ENCODE measurements at regions not wholly inside any gene's neighbourhood (a gene's known extent, or its start where the extent isn't known, plus 50 kb on each side); places are given as distances from the start of the nearest gene placed in this dataset.

GRCh38 chr12:87853448-87854003, 175.7 kb downstream of the C12orf50 start:
- ATAC-seq (no peak), DNase-seq (ENCODE audit: low spot score in 2 of 2) (no peak)
- Mint-ChIP-seq H3K36me3 (no peaks in the 10 kb centered on the region), H3K9me3 (no peaks in the 10 kb centered on the region), H3K27ac (no peak overlapping the region)

- Mint-ChIP-seq H3K36me3 (no peaks in the 10 kb centered on the region), H3K9me3 (no peaks in the 10 kb centered on the region), H3K27ac (no peak overlapping the region)
- ATAC-seq (no peak), DNase-seq (ENCODE audit: low spot score in 2 of 2) (no peak)
These were observed 180.1 kb downstream of the C12orf50 start for GRCh38 chr12:87849074-87849473.

- no peak for ATAC-seq
- H3K36me3 Mint-ChIP-seq: no peaks in the 10 kb centered on the region
- H3K27ac Mint-ChIP-seq: no peak overlapping the region
- H3K9me3 Mint-ChIP-seq: no peaks in the 10 kb centered on the region
- peak in 1 of 2 donors; percentile 18 for DNase-seq (ENCODE audit: low spot score in 2 of 2)
These were observed 180.8 kb downstream of the C12orf50 start for GRCh38 chr12:87848248-87848868.

GRCh38 chr12:87847147-87847546, 182.1 kb downstream of the C12orf50 start:
- H3K36me3 Mint-ChIP-seq: no peaks in the 10 kb centered on the region
- no peaks in the 10 kb centered on the region for H3K9me3 Mint-ChIP-seq
- no peak for ATAC-seq
- DNase-seq (ENCODE audit: low spot score in 2 of 2): no peak
- no peak overlapping the region for H3K27ac Mint-ChIP-seq

- H3K27ac Mint-ChIP-seq: no peak overlapping the region
- H3K36me3 Mint-ChIP-seq: no peaks in the 10 kb centered on the region
- DNase-seq (ENCODE audit: low spot score in 2 of 2) (no peak), ATAC-seq (no peak)
- no peaks in the 10 kb centered on the region for H3K9me3 Mint-ChIP-seq
These were observed 183.2 kb downstream of the C12orf50 start for GRCh38 chr12:87846045-87846444.

GRCh38 chr12:87841935-87842334, 187.3 kb downstream of the C12orf50 start:
- H3K27ac Mint-ChIP-seq: no peak overlapping the region
- H3K36me3 Mint-ChIP-seq: no peaks in the 10 kb centered on the region
- peaks cover 3 to 4% of the 10 kb centered on the region in 2 donors for H3K9me3 Mint-ChIP-seq
- DNase-seq (ENCODE audit: low spot score in 2 of 2) (no peak), ATAC-seq (no peak)

- no peak for ATAC-seq
- no peak for DNase-seq (ENCODE audit: low spot score in 2 of 2)
- no peak overlapping the region for H3K27ac Mint-ChIP-seq
- no peaks in the 10 kb centered on the region for H3K36me3 Mint-ChIP-seq
- H3K9me3 Mint-ChIP-seq: peaks cover 3 to 4% of the 10 kb centered on the region in 2 donors
These were observed 193.0 kb downstream of the C12orf50 start for GRCh38 chr12:87836190-87836589.

- ATAC-seq: no peak
These were observed 200.7 kb downstream of the C12orf50 start for GRCh38 chr12:87828382-87828973.

GRCh38 chr12:87827638-87828264, 201.4 kb downstream of the C12orf50 start:
- H3K9me3 Mint-ChIP-seq: no peaks in the 10 kb centered on the region
- ATAC-seq (no peak), DNase-seq (ENCODE audit: low spot score in 2 of 2) (no peak)
- H3K27ac Mint-ChIP-seq: no peak overlapping the region
- no peaks in the 10 kb centered on the region for H3K36me3 Mint-ChIP-seq

More at GRCh38 chr12:87828382-87828973, 200.7 kb downstream of the C12orf50 start:
- DNase-seq (ENCODE audit: low spot score in 2 of 2): no peak
- H3K27ac Mint-ChIP-seq: no peak overlapping the region
- H3K36me3 Mint-ChIP-seq: no peaks in the 10 kb centered on the region
- H3K9me3 Mint-ChIP-seq: no peaks in the 10 kb centered on the region

- DNase-seq (ENCODE audit: low spot score in 2 of 2) (no peak), ATAC-seq (no peak)
- Mint-ChIP-seq H3K36me3 (no peaks in the 10 kb centered on the region), H3K27ac (no peak overlapping the region), H3K9me3 (peaks cover 0 to 4% of the 10 kb centered on the region in 2 donors)
These were observed 206.3 kb downstream of the C12orf50 start for GRCh38 chr12:87822923-87823322.

- ATAC-seq: no peak
These were observed 208.5 kb downstream of the C12orf50 start for GRCh38 chr12:87820524-87821202.

GRCh38 chr12:87818441-87818840, 210.8 kb downstream of the C12orf50 start:
- DNase-seq (ENCODE audit: low spot score in 2 of 2) (no peak), ATAC-seq (no peak)
- Mint-ChIP-seq H3K36me3 (no peaks in the 10 kb centered on the region), H3K27ac (no peak overlapping the region), H3K9me3 (peaks cover 4 to 11% of the 10 kb centered on the region in 2 donors)

More at GRCh38 chr12:87820524-87821202, 208.5 kb downstream of the C12orf50 start:
- H3K36me3 Mint-ChIP-seq: no peaks in the 10 kb centered on the region
- H3K27ac Mint-ChIP-seq: no peak overlapping the region
- peaks cover 0 to 4% of the 10 kb centered on the region in 2 donors for H3K9me3 Mint-ChIP-seq
- DNase-seq (ENCODE audit: low spot score in 2 of 2): no peak

GRCh38 chr12:87815771-87816585, 213.2 kb downstream of the C12orf50 start:
- DNase-seq (ENCODE audit: low spot score in 2 of 2): no peak
- H3K36me3 Mint-ChIP-seq: no peaks in the 10 kb centered on the region
- peaks cover 4 to 16% of the 10 kb centered on the region in 2 donors for H3K9me3 Mint-ChIP-seq
- no peak for ATAC-seq
- no peak overlapping the region for H3K27ac Mint-ChIP-seq

- peaks cover 4 to 18% of the 10 kb centered on the region in 2 donors for H3K9me3 Mint-ChIP-seq
- DNase-seq (ENCODE audit: low spot score in 2 of 2): no peak
- no peaks in the 10 kb centered on the region for H3K36me3 Mint-ChIP-seq
- ATAC-seq: no peak
- H3K27ac Mint-ChIP-seq: no peak overlapping the region
These were observed 214.6 kb downstream of the C12orf50 start for GRCh38 chr12:87814625-87815024.

GRCh38 chr12:87813476-87814234, 215.5 kb downstream of the C12orf50 start:
- Mint-ChIP-seq H3K36me3 (no peaks in the 10 kb centered on the region), H3K9me3 (peaks cover 4 to 18% of the 10 kb centered on the region in 2 donors), H3K27ac (no peak overlapping the region)
- ATAC-seq (no peak), DNase-seq (ENCODE audit: low spot score in 2 of 2) (no peak)

- Mint-ChIP-seq H3K27ac (no peak overlapping the region), H3K36me3 (no peaks in the 10 kb centered on the region)
- ATAC-seq: no peak
These were observed 216.5 kb downstream of the C12orf50 start for GRCh38 chr12:87812681-87813080.

More at GRCh38 chr12:87812681-87813080, 216.5 kb downstream of the C12orf50 start:
- H3K9me3 Mint-ChIP-seq: peaks cover 4 to 18% of the 10 kb centered on the region in 2 donors
- no peak for DNase-seq (ENCODE audit: low spot score in 2 of 2)
